Urothelium cell line (cell line): ENCODE measurements at regions not wholly inside any gene's neighbourhood (a gene's known extent, or its start where the extent isn't known, plus 50 kb on each side); places are given as distances from the start of the nearest gene placed in this dataset.
"Not testable (repeated sequence)": the region's sequence is repeated elsewhere in the genome, so short reads cannot be mapped to it uniquely, and the experiment has no call there.

Source experiments
- DNase-seq: peaks from one replicate; pipeline ENCODE4 v3.0.0; 2011; ENCODE audit warnings: low spot score, mixed read lengths
- FAIRE-seq: peaks from 2 replicates; lab custom pipeline; 2011; peaks lifted over from hg19 to GRCh38; lab: Jason Lieb, UNC

DNA sequence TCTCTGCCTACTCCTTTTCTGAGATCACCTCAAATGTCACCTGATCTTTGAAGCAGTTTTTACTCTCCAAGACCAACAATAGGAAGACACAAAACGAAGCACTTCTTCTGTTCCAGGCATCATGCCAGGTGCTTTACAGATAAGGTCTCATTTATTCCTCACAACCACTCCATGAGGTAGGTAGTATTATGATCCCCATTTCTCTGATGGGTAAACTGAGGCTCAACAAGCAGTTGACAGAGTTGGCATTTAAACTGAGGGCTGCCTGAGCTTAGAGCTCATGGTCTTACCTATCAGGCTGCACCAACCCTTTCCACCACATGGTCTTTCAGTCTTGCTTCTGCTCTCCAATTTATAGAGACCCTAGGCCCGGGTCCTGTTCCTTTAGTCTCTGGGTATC lies 147.2 kb upstream of the JUN start:
- FAIRE-seq (no peak), DNase-seq (no peak)

DNA sequence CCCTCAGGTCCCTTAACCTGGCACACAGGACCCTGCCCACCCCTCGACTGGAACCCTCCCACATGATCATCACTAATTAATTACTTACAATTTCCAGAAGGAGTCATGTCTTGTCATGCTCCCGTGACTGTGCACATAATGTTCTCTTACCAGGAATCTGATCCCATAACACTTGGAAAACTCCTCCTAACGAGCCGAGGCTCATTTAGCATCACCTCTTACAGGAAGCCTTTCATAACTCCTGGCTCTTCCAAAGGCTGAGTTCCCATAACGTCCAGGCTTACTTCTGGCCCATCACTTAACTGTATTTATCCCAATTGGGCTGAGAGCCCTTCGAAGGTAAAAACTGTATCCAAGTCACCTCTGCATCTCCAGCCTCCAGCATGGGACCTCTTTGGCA lies 147.9 kb upstream of the JUN start:
- DNase-seq, result no peak
- FAIRE-seq, result no peak

DNA sequence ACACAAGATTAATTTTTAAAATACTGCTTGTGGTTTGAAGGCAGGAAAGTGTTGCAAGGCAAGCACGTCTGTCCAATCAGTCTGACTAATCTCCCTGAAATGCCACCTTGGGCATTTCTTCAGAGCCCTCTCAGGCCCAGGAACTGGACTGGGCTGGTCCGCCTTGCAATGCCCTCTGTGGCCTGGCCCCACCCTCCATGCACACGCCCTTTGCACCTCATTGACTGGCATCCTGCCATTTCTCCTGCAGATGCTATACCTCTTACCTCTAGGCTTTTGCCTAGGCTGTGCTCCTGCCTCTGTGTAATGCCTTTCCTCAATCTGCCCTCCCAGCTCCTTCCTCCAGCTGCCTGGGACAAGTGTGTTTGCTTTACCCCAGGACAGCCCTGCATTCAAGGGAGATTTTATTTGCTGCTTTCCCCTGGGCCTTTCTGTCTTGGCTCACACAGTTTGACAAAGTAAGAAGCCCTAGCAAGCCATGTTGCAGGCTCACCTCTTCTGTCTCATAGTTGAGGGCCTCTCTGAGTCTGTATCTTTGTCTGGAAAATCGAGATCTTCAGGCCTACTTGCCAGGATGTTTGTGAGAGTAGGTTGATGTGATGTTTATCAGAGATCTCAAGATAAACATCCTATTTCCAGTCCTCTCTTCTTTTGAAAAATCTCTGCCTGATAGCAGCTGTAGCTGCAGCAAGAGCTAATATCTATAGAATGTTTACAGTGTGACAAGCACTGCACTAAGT lies 149.2 kb upstream of the JUN start:
- peak; percentile 81 for DNase-seq
- FAIRE-seq, result no peak

GRCh38 chr1:58933599-58933926 lies 149.7 kb upstream of the JUN start:
- FAIRE-seq, result no peak

GRCh38 chr1:58934706-58935105 lies 150.9 kb upstream of the JUN start:
- DNase-seq, result no peak
- no peak for FAIRE-seq

More at GRCh38 chr1:58933599-58933926, 149.7 kb upstream of the JUN start:
- DNase-seq, result no peak

- DNase-seq, result no peak
- no peak for FAIRE-seq
Observed at GRCh38 chr1:58936973-58937372, 153.1 kb upstream of the JUN start.

DNA sequence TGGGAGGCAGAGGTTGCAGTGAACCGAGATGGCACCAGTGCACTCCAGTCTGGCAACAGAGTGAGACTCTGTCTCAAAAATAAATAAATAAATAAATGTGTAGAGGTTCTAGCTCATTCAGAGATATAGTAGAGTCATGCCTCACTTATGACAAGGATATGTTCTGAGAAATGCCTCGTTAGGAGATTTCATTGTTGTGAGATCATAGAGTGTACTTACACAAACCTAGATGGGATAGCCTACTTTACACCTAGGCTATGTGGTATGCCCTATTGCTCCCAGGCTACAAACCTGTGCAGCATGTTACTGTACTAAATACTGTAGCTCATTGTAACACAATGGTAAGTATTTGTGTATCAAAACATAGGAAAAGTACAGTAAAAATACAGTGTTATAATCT lies 155.3 kb upstream of the JUN start:
- DNase-seq (no peak), FAIRE-seq (peak; percentile 32)

DNA sequence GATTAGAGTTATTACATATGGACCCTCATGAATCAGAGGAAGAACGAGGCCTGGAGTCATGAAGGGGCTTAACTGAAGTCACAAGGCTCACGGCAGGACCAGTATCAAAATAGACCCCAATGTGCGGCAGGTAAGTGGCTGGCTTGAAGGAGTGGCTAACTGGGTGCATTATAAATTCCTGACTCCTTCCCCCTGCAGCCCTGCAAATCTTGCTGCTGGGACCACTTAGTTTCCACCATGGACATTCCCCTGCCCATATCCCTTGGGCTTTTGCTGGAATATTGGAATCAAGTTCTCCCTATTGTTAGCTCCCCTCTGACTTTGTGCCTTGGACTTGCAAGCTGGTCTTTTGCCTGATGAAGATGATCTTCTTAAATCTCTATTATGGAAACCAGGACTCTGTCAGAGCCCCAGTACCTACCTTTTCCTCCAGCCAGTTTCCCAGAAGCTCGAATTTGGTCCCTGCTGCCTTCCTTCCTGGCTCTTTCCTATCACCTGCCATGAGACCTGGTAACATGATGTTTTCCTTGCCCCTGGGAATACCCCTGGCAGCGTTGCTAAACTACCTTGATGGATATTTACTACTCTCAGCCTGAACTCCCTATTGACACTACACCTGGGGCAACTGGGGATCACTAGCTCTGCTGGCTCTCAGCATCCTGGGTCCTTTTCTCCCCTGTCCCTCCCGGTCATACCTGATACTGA lies 156.0 kb upstream of the JUN start:
- no peak for DNase-seq
- FAIRE-seq, result no peak

GRCh38 chr1:58941471-58942289 lies 157.8 kb upstream of the JUN start:
- DNase-seq (no peak), FAIRE-seq (peak; percentile 27)

DNA sequence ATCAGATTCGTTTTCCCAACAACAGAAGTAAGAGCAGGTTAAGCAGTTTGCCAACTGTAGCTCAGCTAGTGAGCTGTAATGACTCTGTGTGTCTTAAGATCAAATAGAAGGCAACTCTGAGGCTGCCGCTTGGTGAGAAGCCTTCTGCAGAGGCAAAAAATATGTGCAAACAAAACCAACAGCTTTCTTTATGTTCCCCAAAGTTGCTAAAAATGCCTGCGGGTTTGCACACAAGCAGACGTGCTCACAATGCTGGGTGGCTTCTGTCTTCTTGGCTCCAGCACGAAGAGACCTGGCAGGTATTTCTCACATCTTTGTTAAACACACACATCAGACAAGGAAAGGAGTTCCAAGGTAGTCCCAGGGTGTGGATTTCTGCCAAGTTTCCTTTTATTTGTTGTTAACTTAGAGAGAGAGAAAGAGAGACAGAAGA lies 158.9 kb upstream of the JUN start:
- FAIRE-seq (no peak), DNase-seq (no peak)

DNA sequence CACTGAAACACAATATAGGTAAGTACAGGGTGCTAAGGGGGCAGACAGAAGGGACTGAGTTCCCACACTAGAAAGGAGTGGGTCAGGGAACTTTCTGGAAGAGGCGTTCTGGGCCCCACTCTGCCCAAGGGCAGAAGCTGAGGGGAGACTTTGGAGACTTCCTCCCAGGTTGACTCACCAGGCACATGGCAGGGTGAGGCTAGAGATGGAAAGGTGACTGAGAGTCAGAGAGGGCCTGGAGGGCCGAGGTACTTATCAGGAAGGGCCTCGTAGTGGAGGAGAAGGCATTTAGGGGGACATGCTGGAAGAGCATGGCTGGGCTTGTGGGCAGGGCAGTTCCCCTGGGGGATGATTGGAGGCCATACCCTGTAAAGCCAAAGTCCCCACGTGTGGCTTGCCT lies 159.9 kb upstream of the JUN start:
- FAIRE-seq, result no peak
- no peak for DNase-seq

GRCh38 chr1:58944439-58944838 lies 160.6 kb upstream of the JUN start:
- FAIRE-seq, result no peak

GRCh38 chr1:58946390-58946789 lies 162.5 kb upstream of the JUN start:
- FAIRE-seq (no peak), DNase-seq (no peak)

More at GRCh38 chr1:58944439-58944838, 160.6 kb upstream of the JUN start:
- DNase-seq, result no peak

GRCh38 chr1:58948671-58949070 lies 164.8 kb upstream of the JUN start:
- FAIRE-seq (no peak), DNase-seq (no peak)

DNA sequence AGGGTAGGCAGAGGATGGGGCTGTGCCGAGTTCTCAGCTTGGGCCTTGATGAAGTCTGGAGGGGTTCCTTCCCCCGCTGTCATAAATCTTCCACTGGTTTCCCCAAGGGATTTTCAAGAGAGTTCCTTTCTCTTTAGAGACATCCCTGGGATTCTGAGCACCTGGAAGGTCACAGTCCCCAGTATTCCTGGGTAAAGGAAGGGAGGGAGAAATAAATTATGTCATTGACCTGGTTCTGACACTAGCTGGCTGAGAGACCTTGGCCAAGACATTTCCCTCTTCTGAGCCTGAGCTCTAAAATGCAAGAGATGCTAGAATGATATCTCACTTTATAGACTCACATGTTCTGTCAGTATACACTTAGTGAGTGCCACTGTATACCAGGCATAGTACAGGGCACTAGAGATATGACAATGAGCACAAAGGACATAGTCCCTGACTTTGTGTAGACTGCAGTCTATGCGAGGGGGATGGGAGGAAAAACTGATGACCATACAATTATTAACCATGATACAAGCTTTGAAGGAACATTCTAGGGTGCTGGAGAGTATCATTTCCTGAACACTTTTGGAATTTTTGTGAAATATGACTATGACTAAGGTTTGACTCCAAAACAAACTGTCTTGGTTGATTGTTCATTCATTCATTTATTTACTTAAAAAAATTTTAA lies 165.8 kb upstream of the JUN start:
- FAIRE-seq (no peak), DNase-seq (no peak)

GRCh38 chr1:58950897-58951296 lies 167.1 kb upstream of the JUN start:
- no peak for FAIRE-seq
- no peak for DNase-seq

- not testable (repeated sequence) for DNase-seq, FAIRE-seq
Observed at GRCh38 chr1:58953951-58954350, 170.1 kb upstream of the JUN start.

GRCh38 chr1:58963287-58963686 lies 179.4 kb upstream of the JUN start:
- FAIRE-seq, DNase-seq: not testable (repeated sequence)

GRCh38 chr1:58964428-58964827 lies 180.6 kb upstream of the JUN start:
- DNase-seq, result no peak
- no peak for FAIRE-seq

DNA sequence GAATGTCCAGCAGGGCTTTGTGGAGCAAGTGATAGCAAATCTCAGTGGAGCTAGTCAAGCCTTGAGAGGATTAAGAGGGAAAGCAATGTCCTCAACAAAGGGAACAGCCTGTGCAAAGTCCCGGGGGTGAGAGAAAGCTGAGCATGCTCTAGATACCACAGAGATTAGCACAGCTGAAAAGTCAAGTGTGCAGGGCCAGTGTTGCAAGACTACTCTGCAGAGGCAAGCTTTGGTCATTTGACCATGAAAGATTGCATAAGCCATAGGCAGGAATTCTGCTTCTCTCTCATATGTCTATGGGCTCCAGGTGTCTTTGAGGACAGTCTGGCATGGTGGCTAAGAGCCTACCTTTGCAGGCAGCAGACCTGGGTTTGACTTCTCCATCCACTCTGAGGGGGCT lies 181.0 kb upstream of the JUN start:
- FAIRE-seq (no peak), DNase-seq (no peak)
